ENCODE measurements at regions not wholly inside any gene's neighbourhood (a gene's known extent, or its start where the extent isn't known, plus 50 kb on each side); places are given as distances from the start of the nearest gene placed in this dataset.

DNA sequence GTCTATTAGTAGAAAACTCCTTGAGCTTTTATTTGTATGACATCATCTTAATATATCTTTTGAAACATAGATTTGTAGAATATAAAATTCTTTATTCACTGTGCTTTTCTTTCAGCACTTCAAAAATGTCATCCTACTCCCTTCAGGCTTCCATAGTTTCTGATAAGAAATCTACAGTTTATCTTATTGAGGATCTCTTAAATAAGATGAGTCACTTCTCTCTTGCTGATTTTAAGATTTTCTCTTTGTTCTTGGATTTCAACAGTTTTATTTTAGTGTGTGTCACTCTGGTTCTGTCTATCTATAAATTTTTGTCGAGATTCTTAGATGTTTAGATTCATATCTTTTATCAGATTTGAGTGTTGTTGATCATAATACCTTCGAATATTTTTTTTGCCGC, 566.1 kb upstream of the CHORDC1 start:
- no peak overlapping the region for H3K27ac ChIP-seq
- DNase-seq (no peak), ATAC-seq (no peak)
- intact Hi-C loops (cut with DNase I), result no loop called here
- TF ChIP-seq, protein P1, sequence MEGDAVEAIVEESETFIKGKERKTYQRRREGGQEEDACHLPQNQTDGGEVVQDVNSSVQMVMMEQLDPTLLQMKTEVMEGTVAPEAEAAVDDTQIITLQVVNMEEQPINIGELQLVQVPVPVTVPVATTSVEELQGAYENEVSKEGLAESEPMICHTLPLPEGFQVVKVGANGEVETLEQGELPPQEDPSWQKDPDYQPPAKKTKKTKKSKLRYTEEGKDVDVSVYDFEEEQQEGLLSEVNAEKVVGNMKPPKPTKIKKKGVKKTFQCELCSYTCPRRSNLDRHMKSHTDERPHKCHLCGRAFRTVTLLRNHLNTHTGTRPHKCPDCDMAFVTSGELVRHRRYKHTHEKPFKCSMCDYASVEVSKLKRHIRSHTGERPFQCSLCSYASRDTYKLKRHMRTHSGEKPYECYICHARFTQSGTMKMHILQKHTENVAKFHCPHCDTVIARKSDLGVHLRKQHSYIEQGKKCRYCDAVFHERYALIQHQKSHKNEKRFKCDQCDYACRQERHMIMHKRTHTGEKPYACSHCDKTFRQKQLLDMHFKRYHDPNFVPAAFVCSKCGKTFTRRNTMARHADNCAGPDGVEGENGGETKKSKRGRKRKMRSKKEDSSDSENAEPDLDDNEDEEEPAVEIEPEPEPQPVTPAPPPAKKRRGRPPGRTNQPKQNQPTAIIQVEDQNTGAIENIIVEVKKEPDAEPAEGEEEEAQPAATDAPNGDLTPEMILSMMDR (IDR thresholded peaks at IDR 0.05), result no peak
- H3K27me3 ChIP-seq (ENCODE audit: insufficient read depth in 3 of 3, low read length in 2 of 3), result no peaks in the 10 kb centered on the region
- 81 to 86% (median 81%) methylated on average over 3 of the region's 3 CpGs for whole genome bisulfite sequencing, 3 donors
- H3K4me1 ChIP-seq, result no peaks in the 10 kb centered on the region
- no peak overlapping the region for H3K4me3 ChIP-seq
- no peaks in the 10 kb centered on the region for H3K36me3 ChIP-seq (ENCODE audit: insufficient read depth in 1 of 2, low read depth in 1 of 2)
- peaks cover 19% of the 10 kb centered on the region for H3K9me3 ChIP-seq

DNA sequence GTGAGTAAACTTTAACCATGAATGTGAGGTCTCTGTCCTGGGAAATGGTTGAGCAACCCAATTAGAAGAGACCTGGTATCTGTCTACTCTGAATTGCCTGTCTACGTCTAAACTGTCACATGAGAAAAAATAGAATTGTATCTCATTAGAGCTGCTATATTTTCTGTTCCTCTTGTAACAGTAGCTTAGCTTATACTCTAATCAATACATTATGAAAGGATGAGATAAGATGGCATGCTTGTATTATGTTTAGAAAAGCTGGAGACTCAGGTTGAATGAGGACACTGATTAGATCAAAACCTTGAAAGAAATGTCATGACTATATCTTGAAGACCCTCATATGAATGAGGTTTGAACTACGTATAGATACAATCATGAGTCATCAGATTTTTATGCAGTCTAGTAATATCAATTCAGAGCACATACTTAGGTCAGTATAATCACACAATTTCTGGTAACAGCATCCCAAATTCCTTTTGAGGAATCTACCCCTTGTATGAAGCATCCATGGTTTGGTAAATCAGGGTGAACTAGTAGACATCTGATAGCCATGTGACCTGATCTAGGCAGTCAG, 561.5 kb upstream of the CHORDC1 start:
- intact Hi-C loops (cut with DNase I), result no loop called here
- Histone ChIP-seq H3K4me1 (no peaks in the 10 kb centered on the region), H3K27ac (no peak overlapping the region), H3K36me3 (ENCODE audit: insufficient read depth in 1 of 2, low read depth in 1 of 2) (no peaks in the 10 kb centered on the region), H3K4me3 (no peak overlapping the region), H3K27me3 (ENCODE audit: insufficient read depth in 3 of 3, low read length in 2 of 3) (no peaks in the 10 kb centered on the region), H3K9me3 (peaks cover 15% of the 10 kb centered on the region)
- DNase-seq, result no peak
- WGBS, 3 donors, result 72 to 79% (median 74%) methylated on average over 2 of the region's 2 CpGs
- ATAC-seq, result no peak
- TF ChIP-seq, protein P1 (IDR thresholded peaks at IDR 0.05), result no peak

DNA sequence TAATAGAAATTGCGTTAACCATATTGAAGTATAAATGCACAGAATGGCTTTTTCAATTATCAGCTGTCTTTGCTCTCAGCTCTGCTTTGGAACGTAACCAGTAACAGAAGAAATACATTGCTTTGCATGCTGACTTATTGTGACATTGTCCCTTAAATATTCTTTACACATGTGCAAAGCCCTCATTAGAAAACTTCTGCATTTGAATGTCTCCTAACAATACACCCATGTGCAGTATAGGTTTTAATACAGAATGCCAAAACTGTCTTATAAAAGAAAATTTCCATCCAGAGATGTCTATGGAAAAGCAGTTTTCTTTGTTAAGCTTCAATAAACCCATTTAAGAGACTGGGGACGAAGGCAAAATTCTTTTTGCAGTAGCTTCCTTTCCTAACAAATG, 560.3 kb upstream of the CHORDC1 start:
- Histone ChIP-seq H3K36me3 (ENCODE audit: insufficient read depth in 1 of 2, low read depth in 1 of 2) (no peaks in the 10 kb centered on the region), H3K27me3 (ENCODE audit: insufficient read depth in 3 of 3, low read length in 2 of 3) (no peaks in the 10 kb centered on the region), H3K27ac (no peak overlapping the region), H3K4me3 (no peak overlapping the region), H3K9me3 (peaks cover 12% of the 10 kb centered on the region), H3K4me1 (no peaks in the 10 kb centered on the region)
- TF ChIP-seq, protein P1 (IDR thresholded peaks at IDR 0.05), result no peak
- ATAC-seq, result no peak
- intact Hi-C loops (cut with DNase I), result no loop called here
- WGBS, 3 donors, result 75 to 77% (median 76%) methylated on average over 3 of the region's 3 CpGs
- DNase-seq, result no peak

DNA sequence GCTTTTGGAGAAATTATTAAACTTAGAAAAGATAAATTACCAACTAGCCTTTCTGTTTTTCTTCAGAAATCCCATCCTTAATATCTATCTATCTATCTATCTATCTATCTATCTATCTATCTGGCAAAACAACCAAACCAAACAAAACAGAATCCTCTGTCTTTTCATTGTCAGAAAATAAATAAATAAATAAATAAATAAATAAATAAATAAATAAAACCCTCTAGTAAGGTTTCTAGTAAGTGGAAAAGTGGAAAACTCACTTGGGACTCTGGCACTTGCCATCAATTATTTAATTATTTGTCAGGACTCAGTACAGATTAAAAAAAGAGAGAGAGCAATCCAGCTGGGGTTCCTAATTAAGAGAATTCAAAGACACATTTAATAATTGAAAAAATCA, 556.2 kb upstream of the CHORDC1 start:
- TF ChIP-seq, protein P1 (IDR thresholded peaks at IDR 0.05), result no peak
- intact Hi-C loops (cut with DNase I), result no loop called here
- H3K4me3 ChIP-seq, result no peak overlapping the region
- H3K36me3 ChIP-seq (ENCODE audit: insufficient read depth in 1 of 2, low read depth in 1 of 2), result no peaks in the 10 kb centered on the region
- no peaks in the 10 kb centered on the region for H3K4me1 ChIP-seq
- no peak overlapping the region for H3K27ac ChIP-seq
- H3K9me3 ChIP-seq, result no peaks in the 10 kb centered on the region
- no peak for DNase-seq
- no peak for ATAC-seq
- no peaks in the 10 kb centered on the region for H3K27me3 ChIP-seq (ENCODE audit: insufficient read depth in 3 of 3, low read length in 2 of 3)

DNA sequence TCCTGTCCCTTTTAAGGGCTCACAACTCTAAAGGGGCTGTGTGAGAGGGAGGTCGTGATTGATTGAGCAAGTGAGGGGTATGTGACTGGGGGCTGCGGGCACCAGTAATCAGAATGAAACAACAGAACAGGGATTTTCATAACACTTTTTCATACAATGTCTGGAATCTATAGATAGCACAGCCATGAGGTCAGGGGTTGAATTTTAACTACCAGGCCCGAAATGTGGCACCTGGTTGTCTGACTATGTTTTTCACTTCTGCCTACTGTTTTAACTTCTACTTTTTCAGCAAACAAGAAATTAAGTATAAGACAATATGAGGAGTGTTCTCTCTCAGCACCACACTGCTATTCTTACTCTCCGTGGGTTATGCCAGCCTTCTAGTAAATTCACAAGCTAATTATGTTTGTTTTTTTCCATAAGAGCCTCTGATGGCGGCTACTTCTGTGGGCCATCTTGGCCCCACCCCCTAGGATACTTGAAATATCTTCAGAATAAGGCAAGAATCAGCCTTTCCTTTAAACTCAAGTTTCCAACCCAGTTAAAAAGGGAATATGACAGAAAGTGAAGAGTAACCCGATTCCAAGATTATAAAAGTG, 552.8 kb upstream of the CHORDC1 start:
- intact Hi-C loops (cut with DNase I), result no loop called here
- no peak for DNase-seq
- TF ChIP-seq, protein P1 (IDR thresholded peaks at IDR 0.05), result no peak
- Histone ChIP-seq H3K27me3 (ENCODE audit: insufficient read depth in 3 of 3, low read length in 2 of 3) (no peaks in the 10 kb centered on the region), H3K9me3 (no peaks in the 10 kb centered on the region), H3K27ac (no peak overlapping the region), H3K4me1 (no peaks in the 10 kb centered on the region), H3K36me3 (ENCODE audit: insufficient read depth in 1 of 2, low read depth in 1 of 2) (no peaks in the 10 kb centered on the region), H3K4me3 (no peak overlapping the region)
- no peak for ATAC-seq
- 84 to 86% (median 85%) methylated on average over 6 of the region's 6 CpGs for WGBS, 3 donors

Measured in psoas muscle (tissue), 7 donors.